Heart right ventricle (tissue), 16 donors: ENCODE measurements at regions not wholly inside any gene's neighbourhood (a gene's known extent, or its start where the extent isn't known, plus 50 kb on each side); places are given as distances from the start of the nearest gene placed in this dataset.

Experiments
- ATAC-seq, 8 donors: fragments of 200-7000 bp; cut with Tn5 transposase; one replicate each; pipeline ENCODE4 v1.9.1; 2020; ENCODE audit warnings: mild to moderate bottlenecking in 8 of 8, moderate library complexity in 8 of 8, moderate number of reproducible peaks in 1 of 8
- DNase-seq, 2 donors: peaks; one replicate each; pipeline ENCODE4 v3.0.0-alpha.2; 2020
- H3K27ac ChIP-seq, 10 donors: fragments of 200-600 bp; sonication (generic) in 2 of 10; one replicate each; pipeline versions ENCODE4 v1.5.0 to v1.8.0; 2020 to 2022; ENCODE audit warnings: mild to moderate bottlenecking in 3 of 10
- H3K27me3 ChIP-seq, 7 donors: fragments of 200-600 bp; one replicate each; pipeline ENCODE4 v1.8.0; 2021 to 2022; ENCODE audit warnings: mild to moderate bottlenecking in 2 of 7
- H3K36me3 ChIP-seq, 9 donors: fragments of 200-600 bp; sonication (generic) in 1 of 9; one replicate each; pipeline versions ENCODE4 v1.5.0 to v1.8.0; 2020 to 2022; ENCODE audit warnings: mild to moderate bottlenecking in 2 of 9
- H3K4me1 ChIP-seq, 9 donors: fragments of 200-600 bp; sonication (generic) in 1 of 9; one replicate each; pipeline versions ENCODE4 v1.5.0 to v1.8.0; 2020 to 2022; ENCODE audit warnings: mild to moderate bottlenecking in 4 of 9
- H3K4me3 ChIP-seq, 10 donors: fragments of 200-600 bp; sonication (generic) in 2 of 10; one replicate each; pipeline versions ENCODE4 v1.5.0 to v1.8.0; 2020 to 2022; ENCODE audit warnings: mild to moderate bottlenecking in 7 of 10, moderate library complexity in 2 of 10
- H3K9me3 ChIP-seq, 11 donors: fragments of 200-600 bp in 10 of 11; sonication (generic) in 2 of 11; one replicate each; pipeline versions ENCODE4 v1.5.0 to v1.8.0; 2013 to 2022; ENCODE audit warnings: mild to moderate bottlenecking in 2 of 11, control low read depth in 1 of 11, moderate library complexity in 1 of 11
- WGBS, 2 donors: extraction: QIAGEN DNeasy Blood & Tissue Kit; methylation state at CpG; one replicate each; pipeline ENCODE4 v1.1.7; 2013; ENCODE audit warnings: inconsistent platforms in 1 of 2; 5-methylcytosine and 5-hydroxymethylcytosine counted together
- intact Hi-C, 10 donors: fragments of 100-400 bp; cut with DNase I; formaldehyde crosslinking; loops; one replicate each; pipeline versions ENCODE4 v1.11.1 to v1.14.2; 2022
- TF ChIP-seq, protein P1 (sequence below), 9 donors: fragments of 200-600 bp; sonication (generic) in 2 of 9; IDR thresholded peaks; one replicate each; pipeline versions ENCODE4 v1.5.0 to v1.8.0; 2021 to 2022; ENCODE audit warnings: antibody characterized with exemption in 9 of 9, mild to moderate bottlenecking in 5 of 9, moderate library complexity in 1 of 9
- donor health status: Arrhythmogenic right ventricular cardiomyopathy.
- donor health status: ischemic (EF 13 %, LVEDD 7.1; RV severe dilation, severe dysfunction).
- donor health status: healthy with polysubstance abuse.
- donor health status: DM: no; HTN: yes; CAD: no.
- donor health status: DM: no; HTN: no; CAD: no.
- donor health status: ischemic (EF 25% LVEDD 6.9; RV normal size, moderate dysfunction).
- donor health status: ischemic (EF 25% LVEDD 5.7; RV mildly dilated, moderate dysfunction).
- donor health status: healthy.
- donor health status: DM: yes; HTN: yes; CAD: no.
- donor health status: Ischemic cardiomyopathy.
- donor health status: ischemic (EF 35%, LVEDD 5.7; RV mildly dilated, moderate dysfunction).
- donor health status: nonischemic (EF 11% LVEDD 7.7; RV severe dilation, severe dysfunction).
- donor health status: DM: yes; HTN: yes; CAD: no.
- donor health status: PGD.
- donor health status: ischemic (EF 29% LVEDD 5.4; RV normal size, mild dysfunction).
- donor health status: nonischemic (EF 23%, LVEDD 6.1; RV moderate dilation, normal function).

- Histone ChIP-seq H3K9me3 (no peaks in the 10 kb centered on the region), H3K27ac (no peak overlapping the region), H3K4me1 (no peaks in the 10 kb centered on the region), H3K4me3 (no peak overlapping the region), H3K27me3 (no peaks in the 10 kb centered on the region), H3K36me3 (no peaks in the 10 kb centered on the region)
- intact Hi-C loops: no loop called here
- DNase-seq: no peak
- ATAC-seq: no peak
- TF ChIP-seq, protein P1, sequence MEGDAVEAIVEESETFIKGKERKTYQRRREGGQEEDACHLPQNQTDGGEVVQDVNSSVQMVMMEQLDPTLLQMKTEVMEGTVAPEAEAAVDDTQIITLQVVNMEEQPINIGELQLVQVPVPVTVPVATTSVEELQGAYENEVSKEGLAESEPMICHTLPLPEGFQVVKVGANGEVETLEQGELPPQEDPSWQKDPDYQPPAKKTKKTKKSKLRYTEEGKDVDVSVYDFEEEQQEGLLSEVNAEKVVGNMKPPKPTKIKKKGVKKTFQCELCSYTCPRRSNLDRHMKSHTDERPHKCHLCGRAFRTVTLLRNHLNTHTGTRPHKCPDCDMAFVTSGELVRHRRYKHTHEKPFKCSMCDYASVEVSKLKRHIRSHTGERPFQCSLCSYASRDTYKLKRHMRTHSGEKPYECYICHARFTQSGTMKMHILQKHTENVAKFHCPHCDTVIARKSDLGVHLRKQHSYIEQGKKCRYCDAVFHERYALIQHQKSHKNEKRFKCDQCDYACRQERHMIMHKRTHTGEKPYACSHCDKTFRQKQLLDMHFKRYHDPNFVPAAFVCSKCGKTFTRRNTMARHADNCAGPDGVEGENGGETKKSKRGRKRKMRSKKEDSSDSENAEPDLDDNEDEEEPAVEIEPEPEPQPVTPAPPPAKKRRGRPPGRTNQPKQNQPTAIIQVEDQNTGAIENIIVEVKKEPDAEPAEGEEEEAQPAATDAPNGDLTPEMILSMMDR (IDR thresholded peaks at IDR 0.05): no peak
Observed at GRCh38 chr4:125679989-125680388, 365.2 kb downstream of the FAT4 start.

GRCh38 chr4:125681240-125681639, 366.5 kb downstream of the FAT4 start:
- H3K4me1 ChIP-seq: no peaks in the 10 kb centered on the region
- no peaks in the 10 kb centered on the region for H3K27me3 ChIP-seq
- no peaks in the 10 kb centered on the region for H3K36me3 ChIP-seq
- no peaks in the 10 kb centered on the region for H3K9me3 ChIP-seq
- WGBS, 2 donors: 69 to 70% methylated on average over 1 of the region's 1 CpG
- no peak for DNase-seq
- no peak overlapping the region for H3K27ac ChIP-seq
- ATAC-seq: no peak
- TF ChIP-seq, protein P1 (IDR thresholded peaks at IDR 0.05): no peak
- intact Hi-C loops: no loop called here
- no peak overlapping the region for H3K4me3 ChIP-seq

- intact Hi-C loops: no loop called here
- no peak for ATAC-seq
- no peak overlapping the region for H3K4me3 ChIP-seq
- no peaks in the 10 kb centered on the region for H3K27me3 ChIP-seq
- TF ChIP-seq, protein P1 (IDR thresholded peaks at IDR 0.05): no peak
- 95 to 97% methylated on average over 18 of the region's 18 CpGs for WGBS, 2 donors
- no peak overlapping the region for H3K27ac ChIP-seq
- H3K9me3 ChIP-seq: no peaks in the 10 kb centered on the region
- H3K36me3 ChIP-seq: no peaks in the 10 kb centered on the region
- DNase-seq: no peak
- H3K4me1 ChIP-seq: no peaks in the 10 kb centered on the region
Observed at GRCh38 chr4:125682730-125683129, 368.0 kb downstream of the FAT4 start.

DNA sequence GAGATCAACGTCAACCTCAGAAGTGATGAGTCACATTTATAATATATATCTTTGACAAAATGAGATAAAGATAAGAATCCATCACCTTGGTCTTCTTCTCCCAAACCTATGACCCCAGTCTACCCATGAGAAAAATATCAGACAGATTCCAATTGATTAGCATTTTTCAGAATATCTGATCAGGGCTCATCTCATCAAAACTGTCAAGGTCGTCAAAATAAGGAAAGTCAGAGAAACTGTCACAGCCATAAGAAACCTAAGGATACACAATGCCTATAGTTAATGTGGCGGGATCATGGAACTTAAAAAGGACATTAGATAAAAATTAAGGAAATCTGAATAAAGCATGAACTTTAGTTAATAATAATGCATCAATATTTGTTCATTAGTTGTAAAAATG, 374.1 kb downstream of the FAT4 start:
- DNase-seq (no peak), ATAC-seq (no peak)
- H3K9me3 ChIP-seq: no peaks in the 10 kb centered on the region
- intact Hi-C loops: no loop called here
- H3K27me3 ChIP-seq: no peaks in the 10 kb centered on the region
- H3K27ac ChIP-seq: no peak overlapping the region
- no peak overlapping the region for H3K4me3 ChIP-seq
- H3K4me1 ChIP-seq: no peaks in the 10 kb centered on the region
- 92 to 96% methylated on average over 3 of the region's 3 CpGs for WGBS, 2 donors
- TF ChIP-seq, protein P1 (IDR thresholded peaks at IDR 0.05): no peak
- H3K36me3 ChIP-seq: no peaks in the 10 kb centered on the region

- Histone ChIP-seq H3K9me3 (no peaks in the 10 kb centered on the region), H3K27me3 (no peaks in the 10 kb centered on the region), H3K36me3 (no peaks in the 10 kb centered on the region), H3K27ac (no peak overlapping the region), H3K4me1 (no peaks in the 10 kb centered on the region), H3K4me3 (no peak overlapping the region)
- TF ChIP-seq, protein P1 (IDR thresholded peaks at IDR 0.05): no peak
- intact Hi-C loops: no loop called here
- ATAC-seq: no peak
- no peak for DNase-seq
Observed at GRCh38 chr4:125689805-125690204, 375.1 kb downstream of the FAT4 start.
